Chondrocyte (in vitro differentiated cells): ENCODE measurements at regions not wholly inside any gene's neighbourhood (a gene's known extent, or its start where the extent isn't known, plus 50 kb on each side); places are given as distances from the start of the nearest gene placed in this dataset.
"Not testable (repeated sequence)": the region's sequence is repeated elsewhere in the genome, so short reads cannot be mapped to it uniquely, and the experiment has no call there.

Experiments
- DNase-seq: peaks from one replicate; pipeline ENCODE4 v3.0.0; 2021; ENCODE audit warnings: mixed read lengths, low spot score
- H3K27ac Mint-ChIP-seq: one replicate; pipeline ENCODE4 v1.8.0; 2021; ENCODE audit warnings: mild to moderate bottlenecking, moderate library complexity, mixed read lengths; ENCODE audit not compliant: unreplicated experiment
- H3K27me3 Mint-ChIP-seq: 2 replicates; pipeline ENCODE4 v1.8.0; 2021; ENCODE audit warnings: low read depth, mixed read lengths
- H3K36me3 Mint-ChIP-seq: 2 replicates; pipeline ENCODE4 v1.8.0; 2021; ENCODE audit warnings: low read depth, mixed read lengths
- H3K4me1 Mint-ChIP-seq: 2 replicates; pipeline ENCODE4 v1.8.0; 2021; ENCODE audit warnings: low read depth, mild to moderate bottlenecking, mixed read lengths
- H3K4me3 Mint-ChIP-seq: one replicate; pipeline ENCODE4 v1.8.0; 2021; ENCODE audit warnings: mild to moderate bottlenecking, moderate library complexity, mixed read lengths; ENCODE audit not compliant: unreplicated experiment
- H3K9me3 Mint-ChIP-seq: 2 replicates; pipeline ENCODE4 v1.8.0; 2021; ENCODE audit warnings: low read depth, mixed read lengths
- TF ChIP-seq, protein P1 (sequence below): fragments of 200-600 bp; sonication (generic); IDR thresholded peaks from 2 replicates; pipeline ENCODE4 v1.5.0; 2021; ENCODE audit warnings: antibody characterized with exemption, mild to moderate bottlenecking, moderate library complexity

DNA sequence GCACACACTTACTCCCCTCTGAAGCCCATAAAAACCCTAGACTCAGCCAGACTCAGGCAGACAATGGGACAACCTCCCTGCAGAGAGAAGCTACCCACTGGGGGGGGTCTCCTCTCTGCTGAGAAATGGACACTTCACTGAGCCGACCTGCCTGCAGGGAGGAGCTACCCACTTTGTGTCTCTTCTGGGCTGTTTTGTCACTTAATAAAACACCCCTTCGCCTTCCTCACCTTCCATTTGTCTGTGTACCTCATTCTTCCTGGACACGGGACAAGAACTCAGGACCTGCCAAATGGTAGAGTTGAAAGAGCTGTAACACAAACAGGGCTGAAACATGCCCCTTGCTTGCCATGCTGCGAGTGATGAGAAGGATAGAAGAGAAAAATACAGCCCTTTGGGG lies 151.7 kb upstream of the HDDC2 start:
- no peak overlapping the region for H3K27ac Mint-ChIP-seq
- H3K4me3 Mint-ChIP-seq, result no peak overlapping the region
- H3K36me3 Mint-ChIP-seq, result no peaks in the 10 kb centered on the region
- TF ChIP-seq, protein P1, sequence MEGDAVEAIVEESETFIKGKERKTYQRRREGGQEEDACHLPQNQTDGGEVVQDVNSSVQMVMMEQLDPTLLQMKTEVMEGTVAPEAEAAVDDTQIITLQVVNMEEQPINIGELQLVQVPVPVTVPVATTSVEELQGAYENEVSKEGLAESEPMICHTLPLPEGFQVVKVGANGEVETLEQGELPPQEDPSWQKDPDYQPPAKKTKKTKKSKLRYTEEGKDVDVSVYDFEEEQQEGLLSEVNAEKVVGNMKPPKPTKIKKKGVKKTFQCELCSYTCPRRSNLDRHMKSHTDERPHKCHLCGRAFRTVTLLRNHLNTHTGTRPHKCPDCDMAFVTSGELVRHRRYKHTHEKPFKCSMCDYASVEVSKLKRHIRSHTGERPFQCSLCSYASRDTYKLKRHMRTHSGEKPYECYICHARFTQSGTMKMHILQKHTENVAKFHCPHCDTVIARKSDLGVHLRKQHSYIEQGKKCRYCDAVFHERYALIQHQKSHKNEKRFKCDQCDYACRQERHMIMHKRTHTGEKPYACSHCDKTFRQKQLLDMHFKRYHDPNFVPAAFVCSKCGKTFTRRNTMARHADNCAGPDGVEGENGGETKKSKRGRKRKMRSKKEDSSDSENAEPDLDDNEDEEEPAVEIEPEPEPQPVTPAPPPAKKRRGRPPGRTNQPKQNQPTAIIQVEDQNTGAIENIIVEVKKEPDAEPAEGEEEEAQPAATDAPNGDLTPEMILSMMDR, result no peak
- H3K9me3 Mint-ChIP-seq, result peaks cover 8% of the 10 kb centered on the region
- peaks cover 10% of the 10 kb centered on the region for H3K4me1 Mint-ChIP-seq
- DNase-seq, result no peak
- no peaks in the 10 kb centered on the region for H3K27me3 Mint-ChIP-seq

DNA sequence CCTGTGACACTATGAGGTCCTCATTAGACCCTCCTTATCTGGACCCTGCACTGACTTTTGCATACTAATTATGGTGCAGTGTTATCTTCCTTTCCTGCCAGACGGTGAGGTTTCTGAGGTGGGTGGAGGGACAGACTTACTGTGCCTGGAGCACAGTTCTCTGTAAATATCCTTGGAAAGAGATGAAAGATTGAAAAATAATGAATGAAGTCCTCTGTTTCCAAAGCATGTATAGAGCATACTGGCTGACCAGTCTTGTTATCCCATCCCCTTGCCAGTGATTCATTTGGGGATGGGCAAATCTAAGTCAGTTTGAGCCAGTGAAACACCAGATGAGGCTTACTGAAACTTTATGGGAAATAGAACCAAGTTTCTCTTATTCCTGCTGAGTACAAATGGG lies 152.6 kb upstream of the HDDC2 start:
- H3K4me3 Mint-ChIP-seq, result no peak overlapping the region
- peaks cover 12% of the 10 kb centered on the region for H3K9me3 Mint-ChIP-seq

DNA sequence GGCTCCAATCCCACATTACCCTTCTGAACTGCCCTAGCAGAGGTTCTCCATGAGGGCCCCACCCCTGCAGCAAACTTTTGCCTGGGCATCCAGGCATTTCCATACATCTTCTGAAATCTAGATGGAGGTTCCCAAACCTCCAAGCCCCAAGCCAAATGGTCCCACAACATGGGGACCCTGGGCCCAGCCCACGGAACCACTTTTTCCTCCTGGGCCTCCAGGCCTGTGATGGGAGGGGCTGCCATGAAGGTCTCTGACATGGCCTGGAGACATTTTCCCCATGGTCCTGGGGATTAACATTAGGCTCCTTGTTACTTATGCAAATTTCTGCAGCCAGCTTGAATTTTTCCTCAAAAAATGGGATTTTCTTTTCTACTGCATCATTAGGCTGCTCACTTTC lies 156.7 kb upstream of the HDDC2 start:
- H3K36me3 Mint-ChIP-seq, H3K4me1 Mint-ChIP-seq, DNase-seq, H3K27me3 Mint-ChIP-seq, H3K27ac Mint-ChIP-seq, H3K4me3 Mint-ChIP-seq: not testable (repeated sequence)
- H3K9me3 Mint-ChIP-seq, result peaks cover 17% of the 10 kb centered on the region

More for the DNA sequence above, 152.6 kb upstream of the HDDC2 start:
- TF ChIP-seq, protein P1, result no peak
- no peaks in the 10 kb centered on the region for H3K27me3 Mint-ChIP-seq
- peaks cover 10% of the 10 kb centered on the region for H3K4me1 Mint-ChIP-seq
- peaks cover 2% of the 10 kb centered on the region for H3K36me3 Mint-ChIP-seq
- H3K27ac Mint-ChIP-seq, result no peak overlapping the region
- DNase-seq, result no peak

DNA sequence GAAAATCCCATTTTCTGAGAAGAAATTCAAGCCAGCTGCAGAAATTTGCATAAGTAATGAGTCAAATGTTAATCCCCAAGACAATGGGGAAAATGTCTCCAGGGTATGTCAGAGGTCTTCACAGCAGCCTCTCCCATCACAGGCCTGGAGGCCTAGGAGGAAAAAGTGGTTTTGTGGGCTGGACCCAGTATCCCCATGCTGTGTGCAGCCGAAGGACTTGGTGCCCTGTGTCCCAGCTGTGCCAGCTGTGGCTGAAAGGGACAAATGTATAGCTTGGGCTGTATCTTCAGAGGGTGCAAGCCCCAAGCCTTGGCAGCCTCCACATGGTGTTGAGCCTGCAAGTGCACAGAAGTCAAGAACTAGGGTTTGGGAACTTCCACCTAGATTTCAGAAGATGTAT lies 163.6 kb upstream of the HDDC2 start:
- H3K27me3 Mint-ChIP-seq, H3K36me3 Mint-ChIP-seq, H3K27ac Mint-ChIP-seq, H3K4me3 Mint-ChIP-seq, DNase-seq, H3K9me3 Mint-ChIP-seq: not testable (repeated sequence)
- peaks cover 21% of the 10 kb centered on the region for H3K4me1 Mint-ChIP-seq

DNA sequence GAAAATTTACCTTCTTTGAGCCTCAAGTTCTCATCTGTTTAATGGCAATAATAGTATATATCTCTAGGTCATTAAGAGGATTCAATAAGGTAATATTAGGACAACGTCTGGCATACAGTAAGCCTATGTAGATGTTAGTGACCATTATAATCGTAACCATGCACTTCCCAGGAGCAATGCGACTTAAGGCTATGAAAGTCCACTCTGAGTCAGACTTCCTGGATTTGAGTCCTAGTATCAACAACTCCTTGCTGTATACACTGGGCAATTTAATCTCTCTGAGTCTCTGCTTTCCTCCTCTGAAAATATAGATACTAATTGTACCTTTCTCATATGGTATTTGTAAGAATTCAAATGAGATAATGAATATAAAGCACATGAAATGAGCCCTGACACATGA lies 168.1 kb upstream of the HDDC2 start:
- no peaks in the 10 kb centered on the region for H3K9me3 Mint-ChIP-seq
- H3K27me3 Mint-ChIP-seq, result no peaks in the 10 kb centered on the region
- H3K4me3 Mint-ChIP-seq, result no peak overlapping the region
- no peak for DNase-seq
- H3K4me1 Mint-ChIP-seq, result peaks cover 42% of the 10 kb centered on the region
- peaks cover under 1% of the 10 kb centered on the region for H3K36me3 Mint-ChIP-seq
- TF ChIP-seq, protein P1, result no peak
- H3K27ac Mint-ChIP-seq, result peak overlapping the region; percentile 76

DNA sequence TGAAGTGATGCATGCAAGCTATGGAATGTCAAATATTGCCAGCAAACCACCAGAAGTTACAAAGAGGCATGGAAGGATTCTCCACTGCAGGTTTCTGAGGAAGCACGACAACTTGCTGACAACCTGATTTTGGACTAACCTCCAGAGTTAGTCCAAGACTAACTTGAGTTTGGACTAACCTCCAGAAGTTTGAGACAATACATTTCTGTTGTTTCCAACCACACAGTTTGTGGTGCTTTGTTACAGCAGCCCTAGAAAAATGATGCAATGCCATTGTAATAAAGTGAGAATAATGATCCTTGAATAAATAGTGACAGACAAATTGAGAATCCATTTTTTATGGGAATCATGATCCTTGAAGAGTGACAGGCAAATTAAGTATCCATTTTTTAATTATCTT lies 169.9 kb upstream of the HDDC2 start:
- Mint-ChIP-seq H3K4me3 (no peak overlapping the region), H3K27me3 (no peaks in the 10 kb centered on the region), H3K36me3 (no peaks in the 10 kb centered on the region), H3K9me3 (no peaks in the 10 kb centered on the region), H3K4me1 (peaks cover 45% of the 10 kb centered on the region), H3K27ac (peak overlapping the region; percentile 49)
- no peak for DNase-seq
- TF ChIP-seq, protein P1, result no peak
